BE2C (cell line): ENCODE measurements at regions not wholly inside any gene's neighbourhood (a gene's known extent, or its start where the extent isn't known, plus 50 kb on each side); places are given as distances from the start of the nearest gene placed in this dataset.

Source experiments
- DNase-seq: peaks from one replicate; pipeline ENCODE4 v3.0.0-alpha.2; 2020
- H3K27me3 ChIP-seq: fragments of 250-450 bp; sonication (Bioruptor Pico); 2 replicates; pipeline ENCODE4 v1.5.1; 2020; ENCODE audit warnings: mild to moderate bottlenecking
- H3K36me3 ChIP-seq: fragments of 250-450 bp; sonication (Bioruptor Pico); 2 replicates; pipeline ENCODE4 v1.5.1; 2020; ENCODE audit warnings: mild to moderate bottlenecking
- H3K4me1 ChIP-seq: fragments of 250-450 bp; sonication (Bioruptor Pico); 2 replicates; pipeline ENCODE4 v1.5.1; 2020
- H3K4me3 ChIP-seq: 2 replicates; pipeline ENCODE4 v1.5.1; 2011; ENCODE audit warnings: low read depth, low read length
- H3K9me3 ChIP-seq: fragments of 250-450 bp; sonication (Bioruptor Pico); 2 replicates; pipeline ENCODE4 v1.5.1; 2020
- TF ChIP-seq, protein P1 (sequence below): IDR thresholded peaks from 2 replicates; pipeline ENCODE4 v1.5.1; 2012; ENCODE audit warnings: mild to moderate bottlenecking, low read depth, low read length

- H3K36me3 ChIP-seq, result no peaks in the 10 kb centered on the region
- no peak overlapping the region for H3K4me3 ChIP-seq
- DNase-seq, result no peak
- H3K9me3 ChIP-seq, result no peaks in the 10 kb centered on the region
- H3K27me3 ChIP-seq, result no peaks in the 10 kb centered on the region
- no peaks in the 10 kb centered on the region for H3K4me1 ChIP-seq
- TF ChIP-seq, protein P1, sequence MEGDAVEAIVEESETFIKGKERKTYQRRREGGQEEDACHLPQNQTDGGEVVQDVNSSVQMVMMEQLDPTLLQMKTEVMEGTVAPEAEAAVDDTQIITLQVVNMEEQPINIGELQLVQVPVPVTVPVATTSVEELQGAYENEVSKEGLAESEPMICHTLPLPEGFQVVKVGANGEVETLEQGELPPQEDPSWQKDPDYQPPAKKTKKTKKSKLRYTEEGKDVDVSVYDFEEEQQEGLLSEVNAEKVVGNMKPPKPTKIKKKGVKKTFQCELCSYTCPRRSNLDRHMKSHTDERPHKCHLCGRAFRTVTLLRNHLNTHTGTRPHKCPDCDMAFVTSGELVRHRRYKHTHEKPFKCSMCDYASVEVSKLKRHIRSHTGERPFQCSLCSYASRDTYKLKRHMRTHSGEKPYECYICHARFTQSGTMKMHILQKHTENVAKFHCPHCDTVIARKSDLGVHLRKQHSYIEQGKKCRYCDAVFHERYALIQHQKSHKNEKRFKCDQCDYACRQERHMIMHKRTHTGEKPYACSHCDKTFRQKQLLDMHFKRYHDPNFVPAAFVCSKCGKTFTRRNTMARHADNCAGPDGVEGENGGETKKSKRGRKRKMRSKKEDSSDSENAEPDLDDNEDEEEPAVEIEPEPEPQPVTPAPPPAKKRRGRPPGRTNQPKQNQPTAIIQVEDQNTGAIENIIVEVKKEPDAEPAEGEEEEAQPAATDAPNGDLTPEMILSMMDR, result no peak
These were observed 260.3 kb upstream of the RORB start for GRCh38 chr9:74236857-74237256.

DNA sequence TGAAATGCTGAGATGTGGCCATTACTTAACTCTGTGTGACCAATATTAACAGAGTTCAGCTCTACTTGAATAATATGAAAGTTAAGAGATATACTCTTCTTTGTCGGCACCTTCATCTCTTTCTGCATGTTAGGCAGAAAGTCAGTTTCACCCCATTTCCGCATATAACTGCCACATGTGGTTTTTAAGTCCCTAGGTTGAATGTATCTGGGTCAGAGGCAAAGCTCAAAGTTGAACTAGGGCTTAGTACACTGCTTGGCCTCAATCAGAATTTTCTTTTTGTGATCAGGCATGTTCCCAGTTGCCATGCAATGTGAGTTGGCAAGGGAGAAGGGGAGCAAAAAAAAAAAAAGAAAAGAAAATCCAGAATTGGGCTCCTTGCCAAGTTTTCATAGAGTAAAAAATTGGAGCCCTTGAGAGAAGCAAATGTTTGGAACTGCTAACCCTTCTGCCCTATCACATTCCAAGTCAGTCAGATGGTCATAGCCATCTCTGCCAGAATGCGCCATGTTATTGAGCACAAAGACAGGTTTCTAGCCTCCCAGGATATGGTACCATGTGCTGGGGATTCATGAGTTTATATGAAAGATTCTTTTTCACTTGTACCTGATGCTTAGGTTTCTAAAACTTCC is 251.2 kb upstream of the RORB start:
- DNase-seq, result no peak
- Histone ChIP-seq H3K9me3 (no peaks in the 10 kb centered on the region; the same call in 1 of the 2 replicates), H3K4me1 (no peaks in the 10 kb centered on the region), H3K4me3 (no peak overlapping the region), H3K36me3 (no peaks in the 10 kb centered on the region), H3K27me3 (no peaks in the 10 kb centered on the region)
- TF ChIP-seq, protein P1, result no peak

DNA sequence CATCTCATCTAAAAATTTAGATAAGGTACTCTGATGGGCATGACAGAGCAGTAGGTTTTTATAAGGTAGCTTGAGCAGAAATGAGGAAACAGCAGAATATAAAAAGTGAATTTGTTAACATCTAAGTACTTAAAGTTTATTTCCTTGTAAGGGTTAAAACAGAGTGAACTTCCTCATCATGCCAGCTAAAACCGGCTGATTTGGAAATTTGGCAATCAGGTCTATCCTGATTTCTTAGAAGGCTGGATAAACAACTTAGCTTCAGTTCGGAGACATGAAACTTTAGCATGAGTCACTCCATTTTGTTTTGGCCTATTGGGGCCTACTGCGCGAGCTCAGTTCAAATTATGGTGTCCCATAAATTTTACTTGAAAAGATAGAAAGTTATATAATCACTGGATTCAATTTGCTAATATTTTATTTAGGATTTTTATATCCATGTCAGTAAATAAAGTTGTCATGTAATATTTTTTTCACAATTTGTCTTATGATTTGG is 241.6 kb upstream of the RORB start:
- TF ChIP-seq, protein P1, result no peak
- no peak for DNase-seq

DNA sequence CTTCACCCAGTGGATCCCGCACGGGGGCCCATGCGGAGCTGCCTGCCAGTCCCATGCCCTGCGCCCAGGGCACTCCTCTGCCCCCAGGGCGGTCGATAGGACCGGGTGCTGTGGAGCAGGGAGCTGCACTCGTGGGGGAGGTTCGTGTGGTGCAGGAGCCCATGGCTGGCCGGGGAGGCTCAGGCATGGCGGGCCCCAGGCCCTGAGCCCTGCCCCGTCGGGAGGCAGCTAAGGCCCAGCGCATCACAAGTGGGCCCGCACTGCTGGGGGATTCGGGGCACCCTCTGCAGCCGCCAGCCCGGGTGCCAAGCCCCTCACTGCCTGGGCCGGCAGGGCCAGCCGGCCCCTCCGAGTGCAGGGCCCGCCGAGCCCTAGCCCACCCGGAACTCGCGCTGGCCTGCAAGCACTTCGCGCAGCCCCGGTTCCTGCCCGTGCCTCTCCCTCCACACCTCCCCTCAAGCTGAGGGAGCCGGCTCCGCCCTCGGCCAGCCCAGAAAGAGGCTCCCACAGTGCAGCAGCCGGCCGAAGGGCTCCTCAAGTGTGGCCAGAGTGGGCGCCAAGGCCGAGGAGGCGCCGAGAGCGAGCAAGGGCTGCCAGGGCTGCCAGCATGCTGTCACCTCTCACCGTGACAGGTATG is 221.1 kb upstream of the RORB start:
- Histone ChIP-seq H3K4me1 (no peaks in the 10 kb centered on the region), H3K36me3 (no peaks in the 10 kb centered on the region), H3K9me3 (no peaks in the 10 kb centered on the region), H3K27me3 (no peaks in the 10 kb centered on the region), H3K4me3 (no peak overlapping the region)
- TF ChIP-seq, protein P1, result no peak
- no peak for DNase-seq

More for the DNA sequence above, 241.6 kb upstream of the RORB start:
- H3K4me1 ChIP-seq, result no peaks in the 10 kb centered on the region
- H3K27me3 ChIP-seq, result no peaks in the 10 kb centered on the region
- H3K4me3 ChIP-seq, result no peak overlapping the region
- H3K36me3 ChIP-seq, result no peaks in the 10 kb centered on the region
- no peaks in the 10 kb centered on the region for H3K9me3 ChIP-seq

DNA sequence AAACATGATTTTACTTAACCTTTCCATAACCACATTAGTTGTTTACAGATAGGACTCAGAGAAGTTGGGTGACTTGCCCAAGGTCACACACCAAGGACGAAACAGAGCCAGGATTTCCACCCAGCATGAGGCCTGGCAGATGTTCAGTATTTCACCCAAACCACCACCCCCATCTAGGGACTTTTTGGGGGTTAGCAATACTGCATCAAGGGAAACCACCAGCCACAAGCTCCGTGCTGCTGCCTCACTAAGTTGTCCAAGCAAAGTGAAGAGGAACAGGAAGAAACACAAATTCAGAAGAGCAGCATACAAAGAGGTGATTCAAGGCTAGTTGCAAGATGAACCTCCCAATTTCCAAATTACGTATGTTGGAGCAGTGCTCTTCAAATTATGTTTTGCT is 219.6 kb upstream of the RORB start:
- no peaks in the 10 kb centered on the region for H3K36me3 ChIP-seq
- TF ChIP-seq, protein P1, result no peak
- DNase-seq, result no peak
- H3K4me3 ChIP-seq, result no peak overlapping the region
- no peaks in the 10 kb centered on the region for H3K27me3 ChIP-seq
- no peaks in the 10 kb centered on the region for H3K4me1 ChIP-seq
- H3K9me3 ChIP-seq, result no peaks in the 10 kb centered on the region

GRCh38 chr9:74281674-74282073 is 215.5 kb upstream of the RORB start:
- Histone ChIP-seq H3K9me3 (no peaks in the 10 kb centered on the region), H3K36me3 (no peaks in the 10 kb centered on the region), H3K4me1 (no peaks in the 10 kb centered on the region), H3K4me3 (no peak overlapping the region), H3K27me3 (no peaks in the 10 kb centered on the region)
- TF ChIP-seq, protein P1, result no peak
- DNase-seq, result no peak
